Caco-2 (cell line): ENCODE measurements at regions not wholly inside any gene's neighbourhood (a gene's known extent, or its start where the extent isn't known, plus 50 kb on each side); places are given as distances from the start of the nearest gene placed in this dataset.
A peak's percentile ranks its signal among the peaks of the same experiment; 100 is the strongest.

Experiments
- BruUV-seq: library from RNA; stranded (reverse); fragments of 400-500 nt; replicated peaks from 2 replicates; lab custom pipeline; 2021; lab: Mats Ljungman, UMichigan
- CTCF ChIA-PET: fragments of 300-600 bp; sonication (Branson Sonifier 250); formaldehyde crosslinking; loops from one replicate; lab custom pipeline; 2022; ENCODE audit warnings: antibody characterized with exemption; lab: Charles Lee
- POLR2A ChIA-PET: fragments of 300-600 bp; sonication (Branson Sonifier 250); formaldehyde crosslinking; loops from one replicate; lab custom pipeline; 2022; ENCODE audit warnings: antibody characterized with exemption; lab: Charles Lee
- DNase-seq, 2 experiments: peaks; one replicate each; pipeline versions ENCODE4 v3.0.0 to v3.0.0-alpha.2; 2020 to 2022
- H3K27me3 ChIP-seq: replicated peaks from 2 replicates; pipeline ENCODE4 v1.6.0; 2011; ENCODE audit warnings: low read length; ENCODE audit not compliant: control insufficient read depth, insufficient read depth
- H3K36me3 ChIP-seq: 2 replicates; pipeline ENCODE4 v1.5.1; 2011; ENCODE audit warnings: low read length; ENCODE audit not compliant: control insufficient read depth, insufficient read depth
- H3K4me1 ChIP-seq: fragments of 250-450 bp; sonication (Bioruptor Pico); 2 replicates; pipeline ENCODE4 v1.5.1; 2020; ENCODE audit warnings: mild to moderate bottlenecking
- H3K4me3 ChIP-seq: 2 replicates; pipeline ENCODE4 v1.5.1; 2011; ENCODE audit warnings: low read depth, mild to moderate bottlenecking, control low read depth, low read length
- H3K9me3 ChIP-seq: fragments of 250-450 bp; sonication (Bioruptor Pico); 2 replicates; pipeline ENCODE4 v1.5.1; 2020; ENCODE audit warnings: mild to moderate bottlenecking, moderate library complexity
- H3K27ac Mint-ChIP-seq: one replicate; pipeline ENCODE4 v1.8.0; 2022; ENCODE audit warnings: mixed read lengths; ENCODE audit not compliant: unreplicated experiment
- H3K27me3 Mint-ChIP-seq: one replicate; pipeline ENCODE4 v1.8.0; 2022; ENCODE audit warnings: mixed read lengths; ENCODE audit not compliant: insufficient read depth, unreplicated experiment
- H3K36me3 Mint-ChIP-seq: one replicate; pipeline ENCODE4 v1.8.0; 2022; ENCODE audit warnings: mild to moderate bottlenecking, mixed read lengths; ENCODE audit not compliant: insufficient read depth, unreplicated experiment
- H3K4me1 Mint-ChIP-seq: one replicate; pipeline ENCODE4 v1.8.0; 2022; ENCODE audit warnings: low read depth, mixed read lengths; ENCODE audit not compliant: unreplicated experiment
- H3K4me3 Mint-ChIP-seq: one replicate; pipeline ENCODE4 v1.8.0; 2022; ENCODE audit warnings: mild to moderate bottlenecking, moderate library complexity, mixed read lengths; ENCODE audit not compliant: unreplicated experiment
- H3K9me3 Mint-ChIP-seq: one replicate; pipeline ENCODE4 v1.8.0; 2022; ENCODE audit warnings: mixed read lengths; ENCODE audit not compliant: unreplicated experiment
- intact Hi-C: fragments of 100-400 bp; cut with micrococcal nuclease; formaldehyde crosslinking; loops from one replicate; pipeline ENCODE4 v1.10.0; 2022; ENCODE audit not compliant: unreplicated experiment
- TF ChIP-seq, protein P1 (sequence below), 2 experiments: fragments of 200-600 bp in 1 of 2; IDR thresholded peaks; 1 replicate in 1 of 2; 2 replicates in 1 of 2; pipeline versions ENCODE4 v1.5.1 to v1.8.0; 2011 to 2022; ENCODE audit warnings: antibody characterized with exemption in 1 of 2, control low read depth in 1 of 2, inconsistent platforms in 1 of 2, low read depth in 1 of 2, low read length in 1 of 2, mild to moderate bottlenecking in 1 of 2, moderate library complexity in 1 of 2; ENCODE audit not compliant: insufficient read depth in 1 of 2, severe bottlenecking in 1 of 2, unreplicated experiment in 1 of 2

- no peaks in the 10 kb centered on the region for H3K9me3 ChIP-seq
- Mint-ChIP-seq H3K9me3 (no peaks in the 10 kb centered on the region), H3K27me3 (peaks cover 2% of the 10 kb centered on the region), H3K4me3 (no peak overlapping the region), H3K36me3 (no peaks in the 10 kb centered on the region), H3K4me1 (no peaks in the 10 kb centered on the region), H3K27ac (no peak overlapping the region)
- POLR2A ChIA-PET = no interaction called here
- intact Hi-C loops = no loop called here
- TF ChIP-seq, protein P1, sequence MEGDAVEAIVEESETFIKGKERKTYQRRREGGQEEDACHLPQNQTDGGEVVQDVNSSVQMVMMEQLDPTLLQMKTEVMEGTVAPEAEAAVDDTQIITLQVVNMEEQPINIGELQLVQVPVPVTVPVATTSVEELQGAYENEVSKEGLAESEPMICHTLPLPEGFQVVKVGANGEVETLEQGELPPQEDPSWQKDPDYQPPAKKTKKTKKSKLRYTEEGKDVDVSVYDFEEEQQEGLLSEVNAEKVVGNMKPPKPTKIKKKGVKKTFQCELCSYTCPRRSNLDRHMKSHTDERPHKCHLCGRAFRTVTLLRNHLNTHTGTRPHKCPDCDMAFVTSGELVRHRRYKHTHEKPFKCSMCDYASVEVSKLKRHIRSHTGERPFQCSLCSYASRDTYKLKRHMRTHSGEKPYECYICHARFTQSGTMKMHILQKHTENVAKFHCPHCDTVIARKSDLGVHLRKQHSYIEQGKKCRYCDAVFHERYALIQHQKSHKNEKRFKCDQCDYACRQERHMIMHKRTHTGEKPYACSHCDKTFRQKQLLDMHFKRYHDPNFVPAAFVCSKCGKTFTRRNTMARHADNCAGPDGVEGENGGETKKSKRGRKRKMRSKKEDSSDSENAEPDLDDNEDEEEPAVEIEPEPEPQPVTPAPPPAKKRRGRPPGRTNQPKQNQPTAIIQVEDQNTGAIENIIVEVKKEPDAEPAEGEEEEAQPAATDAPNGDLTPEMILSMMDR (IDR thresholded peaks at IDR 0.05; ENCODE audit: insufficient read depth in 1 of 2, low read depth in 1 of 2, low read length in 1 of 2, severe bottlenecking in 1 of 2, unreplicated experiment in 1 of 2) = no peak
- no peak overlapping the region for H3K4me3 ChIP-seq
- H3K4me1 ChIP-seq = no peaks in the 10 kb centered on the region
- CTCF ChIA-PET = no interaction called here
- no peak for DNase-seq
- BruUV-seq = no TSS peak
- no peaks in the 10 kb centered on the region for H3K36me3 ChIP-seq
- H3K27me3 ChIP-seq = no peaks in the 10 kb centered on the region
These were observed 669.1 kb upstream of the SALL1 start for GRCh38 chr16:51820176-51820575.

DNA sequence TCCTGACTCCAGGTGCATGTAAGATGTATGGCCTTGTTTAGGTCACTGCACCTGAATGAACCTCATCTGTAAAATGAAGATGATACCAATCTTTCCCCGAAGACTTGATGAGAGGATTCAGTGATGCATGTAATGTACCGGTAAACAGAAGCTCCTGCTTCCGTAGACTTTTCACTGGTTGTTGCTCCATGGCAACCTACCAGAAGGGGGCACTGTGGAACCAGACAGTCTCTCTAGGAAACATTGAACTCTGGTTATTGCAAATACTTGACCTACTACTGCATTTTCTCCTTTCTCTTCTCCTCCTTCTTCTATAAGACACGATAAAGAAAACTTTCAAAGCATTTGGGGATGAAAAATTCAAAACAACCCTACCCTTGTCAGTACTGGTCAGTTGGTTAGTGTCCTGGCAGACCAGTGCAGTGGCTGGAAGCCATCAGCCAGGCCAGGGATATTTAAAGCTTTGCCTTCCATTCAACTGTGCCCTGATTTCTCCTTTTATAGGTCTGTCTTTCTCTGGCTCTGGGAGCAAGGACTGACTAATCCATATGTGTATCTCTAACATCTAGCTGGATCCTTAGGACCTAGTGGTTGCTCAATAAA is 667.4 kb upstream of the SALL1 start:
- peak in 1 of 2 experiments; percentile 48 for DNase-seq
- ChIA-PET CTCF (interaction anchor here (1.0 to 1.3 kb wide), 3 partner anchors 9 to 164 kb away, joined by 3 to 4 read pairs (median 3); no protein-coding TSS in a partner anchor), POLR2A (no interaction called here)
- H3K36me3 ChIP-seq = no peaks in the 10 kb centered on the region
- no peak overlapping the region for H3K27ac Mint-ChIP-seq
- H3K4me3 Mint-ChIP-seq = no peak overlapping the region
- H3K4me1 ChIP-seq = no peaks in the 10 kb centered on the region
- no peaks in the 10 kb centered on the region for H3K4me1 Mint-ChIP-seq
- no peaks in the 10 kb centered on the region for H3K27me3 ChIP-seq
- TF ChIP-seq, protein P1 (IDR thresholded peaks at IDR 0.05; ENCODE audit: insufficient read depth in 1 of 2, low read depth in 1 of 2, low read length in 1 of 2, severe bottlenecking in 1 of 2, unreplicated experiment in 1 of 2) = peak; percentile 44 to 57
- H3K9me3 Mint-ChIP-seq = peaks cover 4% of the 10 kb centered on the region
- no TSS peak for BruUV-seq
- no peaks in the 10 kb centered on the region for H3K36me3 Mint-ChIP-seq
- H3K27me3 Mint-ChIP-seq = peaks cover 2% of the 10 kb centered on the region
- H3K4me3 ChIP-seq = no peak overlapping the region
- H3K9me3 ChIP-seq = no peaks in the 10 kb centered on the region
- intact Hi-C loops = loop anchor here (1.0 kb wide), 1 partner anchor 164 kb away; no protein-coding TSS in a partner anchor

DNA sequence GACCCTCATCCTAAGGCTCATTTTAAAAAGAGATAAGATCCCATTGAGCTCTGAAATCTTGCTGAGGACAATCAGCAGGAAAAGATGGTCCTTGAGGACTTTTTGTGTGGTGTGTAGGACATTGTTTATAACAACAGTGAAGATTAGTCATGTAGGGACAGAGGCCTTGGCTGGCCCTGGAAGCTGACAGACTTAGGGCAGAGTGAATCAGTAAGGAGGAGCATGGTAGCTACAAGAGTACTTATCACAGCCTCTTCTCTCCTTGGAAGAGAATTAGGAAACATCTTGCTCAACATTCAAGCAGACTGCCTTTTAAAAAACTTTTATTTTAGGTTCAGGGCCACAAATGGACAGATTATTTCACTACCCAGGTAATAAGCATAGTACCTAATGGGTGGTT is 665.9 kb upstream of the SALL1 start:
- Mint-ChIP-seq H3K9me3 (peaks cover 11% of the 10 kb centered on the region), H3K36me3 (no peaks in the 10 kb centered on the region), H3K27ac (no peak overlapping the region), H3K4me1 (no peaks in the 10 kb centered on the region), H3K27me3 (no peaks in the 10 kb centered on the region), H3K4me3 (no peak overlapping the region)
- Histone ChIP-seq H3K36me3 (no peaks in the 10 kb centered on the region), H3K9me3 (no peaks in the 10 kb centered on the region), H3K27me3 (no peaks in the 10 kb centered on the region), H3K4me1 (no peaks in the 10 kb centered on the region), H3K4me3 (no peak overlapping the region)
- BruUV-seq = no TSS peak
- TF ChIP-seq, protein P1 (IDR thresholded peaks at IDR 0.05; ENCODE audit: insufficient read depth in 1 of 2, low read depth in 1 of 2, low read length in 1 of 2, severe bottlenecking in 1 of 2, unreplicated experiment in 1 of 2) = no peak
- POLR2A ChIA-PET = no interaction called here
- intact Hi-C loops = no loop called here
- DNase-seq = no peak
- CTCF ChIA-PET = no interaction called here
